ENCODE measurements at regions not wholly inside any gene's neighbourhood (a gene's known extent, or its start where the extent isn't known, plus 50 kb on each side); places are given as distances from the start of the nearest gene placed in this dataset.

GRCh38 chr6:164006459-164006858, 591.9 kb downstream of the QKI start:
- WGBS (ENCODE audit: low lambda C conversion rate): 15% methylated on average over 6 of the region's 6 CpGs
- POLR2A ChIA-PET: no interaction called here

More at GRCh38 chr6:164006459-164006858, 591.9 kb downstream of the QKI start:
- H3K27ac ChIP-seq (ENCODE audit: extremely low read length, insufficient read depth, low read length): no peak overlapping the region
- H3K4me3 ChIP-seq (replicated peaks in 1 of 3; ENCODE audit: insufficient read depth in 1 of 3, low read depth in 2 of 3, low read length in 3 of 3): no peak overlapping the region
- H2AFZ ChIP-seq (ENCODE audit: low read length): no peak overlapping the region
- CTCF ChIA-PET (ENCODE audit: low intra/inter-chr PET ratio, low total read pairs): no interaction called here
- in situ Hi-C loops (cut with HindIII; ENCODE audit: extremely low pct_ligation_motif_present, low pct_unique_long_range_greater_than_20kb) (no loop called here), intact Hi-C loops (cut with micrococcal nuclease; ENCODE audit: unreplicated experiment) (no loop called here)
- H3K4me2 ChIP-seq (ENCODE audit: low read depth, low read length): no peak overlapping the region
- no peaks in the 10 kb centered on the region for H3K36me3 ChIP-seq (replicated peaks in 1 of 2; ENCODE audit: control insufficient read depth in 1 of 2, insufficient read depth in 2 of 2, low read length in 2 of 2)
- H3K4me1 ChIP-seq (ENCODE audit: insufficient read depth, low read length): no peaks in the 10 kb centered on the region
- FAIRE-seq (no peak), ATAC-seq (no peak), DNase-seq (ENCODE audit: low spot score) (no peak)
- H4K20me1 ChIP-seq (ENCODE audit: insufficient read depth, low read length): no peaks in the 10 kb centered on the region
- no peaks in the 10 kb centered on the region for H3K79me2 ChIP-seq (ENCODE audit: insufficient read depth, low read length)
- H3K9ac ChIP-seq (ENCODE audit: insufficient read depth, low read depth, low read length): no peak overlapping the region
- TF ChIP-seq ZNF615 (CRISPR knock-in tag; IDR thresholded peaks at IDR 0.05; ENCODE audit: borderline replicate concordance): no peak
- TF ChIP-seq MBD4 (IDR thresholded peaks at IDR 0.05; ENCODE audit: borderline replicate concordance, low read length): no peak
- TF ChIP-seq, protein P1, sequence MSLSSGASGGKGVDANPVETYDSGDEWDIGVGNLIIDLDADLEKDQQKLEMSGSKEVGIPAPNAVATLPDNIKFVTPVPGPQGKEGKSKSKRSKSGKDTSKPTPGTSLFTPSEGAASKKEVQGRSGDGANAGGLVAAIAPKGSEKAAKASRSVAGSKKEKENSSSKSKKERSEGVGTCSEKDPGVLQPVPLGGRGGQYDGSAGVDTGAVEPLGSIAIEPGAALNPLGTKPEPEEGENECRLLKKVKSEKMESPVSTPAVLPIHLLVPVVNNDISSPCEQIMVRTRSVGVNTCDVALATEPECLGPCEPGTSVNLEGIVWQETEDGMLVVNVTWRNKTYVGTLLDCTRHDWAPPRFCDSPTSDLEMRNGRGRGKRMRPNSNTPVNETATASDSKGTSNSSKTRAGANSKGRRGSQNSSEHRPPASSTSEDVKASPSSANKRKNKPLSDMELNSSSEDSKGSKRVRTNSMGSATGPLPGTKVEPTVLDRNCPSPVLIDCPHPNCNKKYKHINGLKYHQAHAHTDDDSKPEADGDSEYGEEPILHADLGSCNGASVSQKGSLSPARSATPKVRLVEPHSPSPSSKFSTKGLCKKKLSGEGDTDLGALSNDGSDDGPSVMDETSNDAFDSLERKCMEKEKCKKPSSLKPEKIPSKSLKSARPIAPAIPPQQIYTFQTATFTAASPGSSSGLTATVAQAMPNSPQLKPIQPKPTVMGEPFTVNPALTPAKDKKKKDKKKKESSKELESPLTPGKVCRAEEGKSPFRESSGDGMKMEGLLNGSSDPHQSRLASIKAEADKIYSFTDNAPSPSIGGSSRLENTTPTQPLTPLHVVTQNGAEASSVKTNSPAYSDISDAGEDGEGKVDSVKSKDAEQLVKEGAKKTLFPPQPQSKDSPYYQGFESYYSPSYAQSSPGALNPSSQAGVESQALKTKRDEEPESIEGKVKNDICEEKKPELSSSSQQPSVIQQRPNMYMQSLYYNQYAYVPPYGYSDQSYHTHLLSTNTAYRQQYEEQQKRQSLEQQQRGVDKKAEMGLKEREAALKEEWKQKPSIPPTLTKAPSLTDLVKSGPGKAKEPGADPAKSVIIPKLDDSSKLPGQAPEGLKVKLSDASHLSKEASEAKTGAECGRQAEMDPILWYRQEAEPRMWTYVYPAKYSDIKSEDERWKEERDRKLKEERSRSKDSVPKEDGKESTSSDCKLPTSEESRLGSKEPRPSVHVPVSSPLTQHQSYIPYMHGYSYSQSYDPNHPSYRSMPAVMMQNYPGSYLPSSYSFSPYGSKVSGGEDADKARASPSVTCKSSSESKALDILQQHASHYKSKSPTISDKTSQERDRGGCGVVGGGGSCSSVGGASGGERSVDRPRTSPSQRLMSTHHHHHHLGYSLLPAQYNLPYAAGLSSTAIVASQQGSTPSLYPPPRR (CRISPR knock-in tag; IDR thresholded peaks at IDR 0.05; ENCODE audit: borderline replicate concordance): no peak
- TF ChIP-seq NR2F2 (IDR thresholded peaks at IDR 0.05; ENCODE audit: borderline replicate concordance, low read depth): no peak
- TF ChIP-seq ZC3H4 (CRISPR knock-in tag; IDR thresholded peaks at IDR 0.05; ENCODE audit: borderline replicate concordance): no peak
- TF ChIP-seq NCOR1 (IDR thresholded peaks at IDR 0.05; ENCODE audit: borderline replicate concordance, low read length): no peak
- no peak for TF ChIP-seq RFX3 (CRISPR knock-in tag; IDR thresholded peaks at IDR 0.05)
- TF ChIP-seq KLF9 (CRISPR knock-in tag; IDR thresholded peaks at IDR 0.05; ENCODE audit: low read depth): no peak
- no peak for TF ChIP-seq ATAD3A (CRISPR knock-in tag; IDR thresholded peaks at IDR 0.05)
- TF ChIP-seq, protein P2, sequence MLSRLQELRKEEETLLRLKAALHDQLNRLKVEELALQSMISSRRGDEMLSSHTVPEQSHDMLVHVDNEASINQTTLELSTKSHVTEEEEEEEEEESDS (CRISPR knock-in tag; IDR thresholded peaks at IDR 0.05; ENCODE audit: borderline replicate concordance): no peak
- peaks cover 0 to 9% of the 10 kb centered on the region in 2 experiments; a peak in 1 of 5 replicates for H3K27me3 ChIP-seq (ENCODE audit: control insufficient read depth in 1 of 2, insufficient read depth in 2 of 2, low read length in 2 of 2)
- H3K9me3 ChIP-seq (ENCODE audit: low read length): no peaks in the 10 kb centered on the region
- no TSS peak for BruUV-seq (replicated peaks)

Data from HepG2 (cell line).